ENCODE measurements at regions not wholly inside any gene's neighbourhood (a gene's known extent, or its start where the extent isn't known, plus 50 kb on each side); places are given as distances from the start of the nearest gene placed in this dataset.

- Mint-ChIP-seq H3K27ac (no peak overlapping the region), H3K4me3 (no peak overlapping the region), H3K36me3 (peaks cover 6% of the 10 kb centered on the region), H3K9me3 (peaks cover 15% of the 10 kb centered on the region), H3K27me3 (ENCODE audit: low read depth) (no peaks in the 10 kb centered on the region), H3K4me1 (peaks cover 21% of the 10 kb centered on the region)
- no peak for DNase-seq (ENCODE audit: low spot score in 2 of 2, unreplicated experiment in 2 of 2)
- no peak for TF ChIP-seq CTCF (IDR thresholded peaks at IDR 0.05; ENCODE audit: unreplicated experiment)
These were observed 212.1 kb upstream of the SVIL start for GRCh38 chr10:29846881-29847280.

GRCh38 chr10:29845166-29845565 is 210.4 kb upstream of the SVIL start:
- H3K36me3 Mint-ChIP-seq = peaks cover 6% of the 10 kb centered on the region
- TF ChIP-seq CTCF (IDR thresholded peaks at IDR 0.05; ENCODE audit: unreplicated experiment) = no peak
- H3K9me3 Mint-ChIP-seq = peaks cover 11% of the 10 kb centered on the region
- no peak overlapping the region for H3K4me3 Mint-ChIP-seq
- no peak for DNase-seq (ENCODE audit: low spot score in 2 of 2, unreplicated experiment in 2 of 2)
- no peak overlapping the region for H3K27ac Mint-ChIP-seq
- no peaks in the 10 kb centered on the region for H3K27me3 Mint-ChIP-seq (ENCODE audit: low read depth)
- H3K4me1 Mint-ChIP-seq = peaks cover 38% of the 10 kb centered on the region

GRCh38 chr10:29843143-29843542 is 208.4 kb upstream of the SVIL start:
- Mint-ChIP-seq H3K4me1 (peaks cover 46% of the 10 kb centered on the region), H3K27ac (peak overlapping the region; percentile 31), H3K27me3 (ENCODE audit: low read depth) (no peaks in the 10 kb centered on the region), H3K9me3 (peaks cover 11% of the 10 kb centered on the region), H3K36me3 (peaks cover 6% of the 10 kb centered on the region), H3K4me3 (no peak overlapping the region)
- no peak for TF ChIP-seq CTCF (IDR thresholded peaks at IDR 0.05; ENCODE audit: unreplicated experiment)
- DNase-seq (ENCODE audit: low spot score in 2 of 2, unreplicated experiment in 2 of 2) = no peak

- Mint-ChIP-seq H3K27ac (peak overlapping the region; percentile 98), H3K4me3 (no peak overlapping the region), H3K4me1 (peaks cover 46% of the 10 kb centered on the region), H3K36me3 (peaks cover 6% of the 10 kb centered on the region), H3K9me3 (peaks cover 11% of the 10 kb centered on the region), H3K27me3 (ENCODE audit: low read depth) (no peaks in the 10 kb centered on the region)
- DNase-seq (ENCODE audit: low spot score in 2 of 2, unreplicated experiment in 2 of 2) = peak; percentile 37 to 56
- TF ChIP-seq CTCF (IDR thresholded peaks at IDR 0.05; ENCODE audit: unreplicated experiment) = no peak
These were observed 207.2 kb upstream of the SVIL start for GRCh38 chr10:29841724-29842649.

- no peak overlapping the region for H3K4me3 Mint-ChIP-seq
- no peaks in the 10 kb centered on the region for H3K27me3 Mint-ChIP-seq (ENCODE audit: low read depth)
- peaks cover 6% of the 10 kb centered on the region for H3K36me3 Mint-ChIP-seq
- H3K4me1 Mint-ChIP-seq = peaks cover 46% of the 10 kb centered on the region
- H3K27ac Mint-ChIP-seq = peak overlapping the region; percentile 98
- H3K9me3 Mint-ChIP-seq = peaks cover 11% of the 10 kb centered on the region
- TF ChIP-seq CTCF (IDR thresholded peaks at IDR 0.05; ENCODE audit: unreplicated experiment) = no peak
- no peak for DNase-seq (ENCODE audit: low spot score in 2 of 2, unreplicated experiment in 2 of 2)
These were observed 205.9 kb upstream of the SVIL start for GRCh38 chr10:29840516-29841276.

All from mesothelial cell of epicardium (in vitro differentiated cells).